OCI-LY1 (cell line): ENCODE measurements at regions not wholly inside any gene's neighbourhood (a gene's known extent, or its start where the extent isn't known, plus 50 kb on each side); places are given as distances from the start of the nearest gene placed in this dataset.

Source experiments
- H2AFZ ChIP-seq: fragments of 200-600 bp; sonication (generic), shearing (Covaris generic); 2 replicates; pipeline ENCODE4 v1.6.0; 2014; ENCODE audit warnings: antibody characterized with exemption, mild to moderate bottlenecking, low read length
- H3F3A ChIP-seq: fragments of 200-600 bp; sonication (generic), shearing (Covaris generic); 2 replicates; pipeline ENCODE4 v1.6.0; 2014; ENCODE audit warnings: mild to moderate bottlenecking, antibody characterized with exemption, low read length, moderate library complexity; ENCODE audit not compliant: insufficient read depth
- H3K27ac ChIP-seq: fragments of 200-600 bp; sonication (generic); 2 replicates; pipeline ENCODE4 v1.5.1; 2014; ENCODE audit warnings: low read length, mixed run types, mild to moderate bottlenecking, low read depth; ENCODE audit not compliant: poor library complexity, severe bottlenecking
- H3K27me3 ChIP-seq: fragments of 200-600 bp; sonication (generic); 2 replicates; pipeline ENCODE4 v1.6.0; 2014; ENCODE audit warnings: antibody characterized with exemption, mild to moderate bottlenecking, low read length, moderate library complexity; ENCODE audit not compliant: insufficient read depth
- H3K36me3 ChIP-seq: fragments of 200-600 bp; sonication (generic); 2 replicates; pipeline ENCODE4 v1.6.1; 2014; ENCODE audit warnings: mild to moderate bottlenecking, antibody characterized with exemption, low read length, moderate library complexity, mixed read lengths; ENCODE audit not compliant: insufficient read depth
- H3K4me1 ChIP-seq: fragments of 200-600 bp; sonication (generic); 2 replicates; pipeline ENCODE4 v1.5.1; 2014; ENCODE audit warnings: mild to moderate bottlenecking, low read length, moderate library complexity; ENCODE audit not compliant: insufficient read depth, severe bottlenecking
- H3K4me2 ChIP-seq: fragments of 200-600 bp; sonication (generic), shearing (Covaris generic); 2 replicates; pipeline ENCODE4 v1.6.1; 2014; ENCODE audit warnings: low read length
- H3K4me3 ChIP-seq: fragments of 200-600 bp; sonication (generic); 2 replicates; pipeline ENCODE4 v1.5.1; 2014; ENCODE audit warnings: low read length, low read depth, mild to moderate bottlenecking, mixed read lengths; ENCODE audit not compliant: poor library complexity, severe bottlenecking
- H3K79me2 ChIP-seq: fragments of 200-600 bp; shearing (Covaris generic); 2 replicates; pipeline ENCODE4 v1.6.1; 2016; ENCODE audit warnings: mixed run types, low read length, mixed read lengths; ENCODE audit not compliant: insufficient read depth
- H3K9ac ChIP-seq: fragments of 200-600 bp; sonication (generic), shearing (Covaris generic); 2 replicates; pipeline ENCODE4 v1.6.1; 2014; ENCODE audit warnings: mild to moderate bottlenecking, low read length, mixed read lengths
- H3K9me2 ChIP-seq: fragments of 200-600 bp; sonication (generic), shearing (Covaris generic); 2 replicates; pipeline ENCODE4 v1.6.1; 2014; ENCODE audit warnings: low read depth, mild to moderate bottlenecking, low read length, mixed read lengths
- H3K9me3 ChIP-seq: fragments of 200-600 bp; shearing (Covaris generic); 2 replicates; pipeline ENCODE4 v1.6.1; 2014; ENCODE audit warnings: low read length, mixed read lengths
- H4K20me1 ChIP-seq: fragments of 200-600 bp; sonication (generic), shearing (Covaris generic); 2 replicates; pipeline ENCODE4 v1.6.0; 2016; ENCODE audit warnings: mild to moderate bottlenecking, low read length; ENCODE audit not compliant: insufficient read depth
- EZH2 ChIP-seq: fragments of 200-600 bp; sonication (generic), shearing (Covaris generic); IDR thresholded peaks from 2 replicates; pipeline ENCODE4 v1.8.0; 2017; ENCODE audit warnings: borderline replicate concordance, mixed run types, mild to moderate bottlenecking, antibody characterized with exemption, low read length, moderate library complexity, mixed read lengths
- TF ChIP-seq, protein P1 (sequence below): fragments of 200-600 bp; sonication (generic), shearing (Covaris generic); IDR thresholded peaks from 2 replicates; pipeline ENCODE4 v1.5.1; 2017; ENCODE audit warnings: mild to moderate bottlenecking, antibody characterized with exemption, low read length, moderate library complexity, mixed read lengths

DNA sequence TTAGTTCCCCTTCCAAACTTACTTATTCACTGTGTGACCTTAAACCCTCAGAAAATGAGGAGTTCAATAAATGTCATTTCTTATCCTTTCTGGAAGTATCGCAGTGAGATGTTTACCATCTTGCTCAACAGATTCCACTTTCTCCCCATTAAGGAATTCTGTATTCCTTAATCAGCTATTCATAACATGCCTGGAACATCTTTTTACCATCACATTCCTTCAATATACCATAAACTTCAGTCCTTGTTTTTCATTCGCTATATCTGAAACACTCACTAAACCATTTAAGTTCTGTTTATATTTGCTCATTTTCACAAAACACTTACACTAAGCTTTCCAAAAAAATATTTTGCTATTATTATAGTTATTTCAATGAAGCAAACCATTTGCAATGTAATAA lies 1158.6 kb downstream of the CDH12 start:
- Histone ChIP-seq H3K27me3 (no peaks in the 10 kb centered on the region), H3K4me1 (no peaks in the 10 kb centered on the region), H3K27ac (no peak overlapping the region), H3K4me3 (no peak overlapping the region), H3K79me2 (no peaks in the 10 kb centered on the region), H3K9me3 (no peaks in the 10 kb centered on the region), H3F3A (no peaks in the 10 kb centered on the region), H3K9ac (no peak overlapping the region), H3K36me3 (no peaks in the 10 kb centered on the region), H3K9me2 (no peaks in the 10 kb centered on the region), H4K20me1 (no peaks in the 10 kb centered on the region), H3K4me2 (no peak overlapping the region), H2AFZ (no peak overlapping the region)
- TF ChIP-seq, protein P1, sequence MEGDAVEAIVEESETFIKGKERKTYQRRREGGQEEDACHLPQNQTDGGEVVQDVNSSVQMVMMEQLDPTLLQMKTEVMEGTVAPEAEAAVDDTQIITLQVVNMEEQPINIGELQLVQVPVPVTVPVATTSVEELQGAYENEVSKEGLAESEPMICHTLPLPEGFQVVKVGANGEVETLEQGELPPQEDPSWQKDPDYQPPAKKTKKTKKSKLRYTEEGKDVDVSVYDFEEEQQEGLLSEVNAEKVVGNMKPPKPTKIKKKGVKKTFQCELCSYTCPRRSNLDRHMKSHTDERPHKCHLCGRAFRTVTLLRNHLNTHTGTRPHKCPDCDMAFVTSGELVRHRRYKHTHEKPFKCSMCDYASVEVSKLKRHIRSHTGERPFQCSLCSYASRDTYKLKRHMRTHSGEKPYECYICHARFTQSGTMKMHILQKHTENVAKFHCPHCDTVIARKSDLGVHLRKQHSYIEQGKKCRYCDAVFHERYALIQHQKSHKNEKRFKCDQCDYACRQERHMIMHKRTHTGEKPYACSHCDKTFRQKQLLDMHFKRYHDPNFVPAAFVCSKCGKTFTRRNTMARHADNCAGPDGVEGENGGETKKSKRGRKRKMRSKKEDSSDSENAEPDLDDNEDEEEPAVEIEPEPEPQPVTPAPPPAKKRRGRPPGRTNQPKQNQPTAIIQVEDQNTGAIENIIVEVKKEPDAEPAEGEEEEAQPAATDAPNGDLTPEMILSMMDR = no peak
- no peak for TF ChIP-seq EZH2

- Histone ChIP-seq H3K4me1 (no peaks in the 10 kb centered on the region), H3K9me3 (no peaks in the 10 kb centered on the region), H3K79me2 (no peaks in the 10 kb centered on the region), H3K27ac (no peak overlapping the region), H3K27me3 (no peaks in the 10 kb centered on the region), H3K36me3 (no peaks in the 10 kb centered on the region), H4K20me1 (no peaks in the 10 kb centered on the region), H3K4me3 (no peak overlapping the region), H2AFZ (no peak overlapping the region), H3K4me2 (no peak overlapping the region), H3K9me2 (no peaks in the 10 kb centered on the region), H3K9ac (no peak overlapping the region), H3F3A (no peaks in the 10 kb centered on the region)
- TF ChIP-seq, protein P1 = no peak
Measured at GRCh38 chr5:21693591-21693990, 1159.6 kb downstream of the CDH12 start.

DNA sequence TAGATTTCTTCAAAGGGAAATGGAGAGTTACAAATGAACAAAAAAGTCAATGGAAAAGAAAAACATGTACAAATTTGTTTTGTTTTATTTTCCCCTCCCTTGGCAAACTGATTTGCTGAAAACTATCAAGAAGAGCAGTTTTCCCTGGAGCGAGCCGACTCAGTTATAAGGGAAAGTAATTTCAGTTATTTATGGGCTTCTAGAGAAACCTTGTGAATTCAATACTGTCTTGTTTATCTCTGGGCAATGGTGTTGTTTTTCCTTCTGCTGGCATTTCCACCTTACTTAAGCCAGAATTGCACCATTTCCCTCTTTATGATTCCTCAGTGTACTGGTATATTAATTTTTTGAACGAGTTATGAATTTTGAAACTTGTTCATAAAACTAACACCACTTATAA lies 1163.6 kb downstream of the CDH12 start:
- no peak overlapping the region for H3K27ac ChIP-seq
- TF ChIP-seq, protein P1 = no peak
- no peak for TF ChIP-seq EZH2
- no peaks in the 10 kb centered on the region for H3K79me2 ChIP-seq
- no peaks in the 10 kb centered on the region for H4K20me1 ChIP-seq
- no peak overlapping the region for H3K9ac ChIP-seq
- no peaks in the 10 kb centered on the region for H3K27me3 ChIP-seq
- H3K36me3 ChIP-seq = no peaks in the 10 kb centered on the region
- no peaks in the 10 kb centered on the region for H3K9me2 ChIP-seq
- H2AFZ ChIP-seq = no peak overlapping the region
- no peak overlapping the region for H3K4me3 ChIP-seq
- H3K4me1 ChIP-seq = no peaks in the 10 kb centered on the region
- H3K9me3 ChIP-seq = no peaks in the 10 kb centered on the region
- H3F3A ChIP-seq = no peaks in the 10 kb centered on the region
- no peak overlapping the region for H3K4me2 ChIP-seq
